ENCODE measurements at regions not wholly inside any gene's neighbourhood (a gene's known extent, or its start where the extent isn't known, plus 50 kb on each side); places are given as distances from the start of the nearest gene placed in this dataset.

DNA sequence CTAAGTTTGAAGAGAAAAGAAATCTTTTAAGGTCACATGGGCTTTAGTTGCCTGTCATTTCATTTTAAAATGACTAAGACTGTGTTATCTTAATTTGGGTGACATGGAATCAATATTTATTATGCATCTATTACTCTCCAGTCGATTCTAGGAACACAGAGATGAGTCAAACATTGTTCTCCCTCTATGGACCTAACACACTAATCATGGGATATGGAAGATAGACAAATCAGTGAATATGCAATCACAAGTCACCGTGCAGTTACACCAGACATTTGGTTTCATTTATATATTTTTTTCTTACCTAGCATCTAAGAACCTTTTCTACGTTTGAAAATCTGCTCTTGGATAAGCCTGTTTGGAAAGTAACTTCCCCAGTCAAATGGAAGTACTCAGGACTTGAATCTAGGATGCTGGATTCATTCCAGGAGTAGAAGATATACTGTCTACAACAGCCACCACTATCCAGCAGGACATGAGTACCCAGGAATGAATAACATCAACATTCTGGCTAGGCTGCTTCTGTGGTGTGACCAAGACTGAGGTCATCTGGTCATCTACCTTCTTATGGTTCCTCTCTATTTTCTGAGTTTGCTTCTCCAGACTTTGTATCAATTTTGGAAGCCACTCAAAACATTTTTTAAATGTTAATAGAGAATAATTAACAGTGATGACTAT is 902.9 kb upstream of the LRRN3 start:
- TF ChIP-seq, protein P1, sequence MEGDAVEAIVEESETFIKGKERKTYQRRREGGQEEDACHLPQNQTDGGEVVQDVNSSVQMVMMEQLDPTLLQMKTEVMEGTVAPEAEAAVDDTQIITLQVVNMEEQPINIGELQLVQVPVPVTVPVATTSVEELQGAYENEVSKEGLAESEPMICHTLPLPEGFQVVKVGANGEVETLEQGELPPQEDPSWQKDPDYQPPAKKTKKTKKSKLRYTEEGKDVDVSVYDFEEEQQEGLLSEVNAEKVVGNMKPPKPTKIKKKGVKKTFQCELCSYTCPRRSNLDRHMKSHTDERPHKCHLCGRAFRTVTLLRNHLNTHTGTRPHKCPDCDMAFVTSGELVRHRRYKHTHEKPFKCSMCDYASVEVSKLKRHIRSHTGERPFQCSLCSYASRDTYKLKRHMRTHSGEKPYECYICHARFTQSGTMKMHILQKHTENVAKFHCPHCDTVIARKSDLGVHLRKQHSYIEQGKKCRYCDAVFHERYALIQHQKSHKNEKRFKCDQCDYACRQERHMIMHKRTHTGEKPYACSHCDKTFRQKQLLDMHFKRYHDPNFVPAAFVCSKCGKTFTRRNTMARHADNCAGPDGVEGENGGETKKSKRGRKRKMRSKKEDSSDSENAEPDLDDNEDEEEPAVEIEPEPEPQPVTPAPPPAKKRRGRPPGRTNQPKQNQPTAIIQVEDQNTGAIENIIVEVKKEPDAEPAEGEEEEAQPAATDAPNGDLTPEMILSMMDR (IDR thresholded peaks at IDR 0.05; ENCODE audit: low read length): no peak
- no peak for TF ChIP-seq EZH2 (IDR thresholded peaks at IDR 0.05; ENCODE audit: borderline replicate concordance, low read length)
- H3F3A ChIP-seq (ENCODE audit: insufficient read depth, low read length): no peaks in the 10 kb centered on the region
- H4K20me1 ChIP-seq (ENCODE audit: insufficient read depth, low read length): no peaks in the 10 kb centered on the region
- H3K9ac ChIP-seq (ENCODE audit: low read length): no peak overlapping the region
- H3K4me2 ChIP-seq (ENCODE audit: low read length): no peak overlapping the region
- H3K36me3 ChIP-seq (ENCODE audit: insufficient read depth, low read length): no peaks in the 10 kb centered on the region
- H3K27ac ChIP-seq (ENCODE audit: low read depth, low read length, poor library complexity, severe bottlenecking): no peak overlapping the region
- no peak overlapping the region for H3K4me3 ChIP-seq (ENCODE audit: low read depth, low read length, poor library complexity, severe bottlenecking)
- no peaks in the 10 kb centered on the region for H3K79me2 ChIP-seq (ENCODE audit: insufficient read depth, low read length)
- H3K27me3 ChIP-seq (ENCODE audit: insufficient read depth, low read length): no peaks in the 10 kb centered on the region
- no peaks in the 10 kb centered on the region for H3K4me1 ChIP-seq (ENCODE audit: insufficient read depth, low read length, severe bottlenecking)
- H3K9me2 ChIP-seq (ENCODE audit: low read depth, low read length): no peaks in the 10 kb centered on the region
- H2AFZ ChIP-seq (ENCODE audit: low read length): no peak overlapping the region
- H3K9me3 ChIP-seq (ENCODE audit: low read length): no peaks in the 10 kb centered on the region

DNA sequence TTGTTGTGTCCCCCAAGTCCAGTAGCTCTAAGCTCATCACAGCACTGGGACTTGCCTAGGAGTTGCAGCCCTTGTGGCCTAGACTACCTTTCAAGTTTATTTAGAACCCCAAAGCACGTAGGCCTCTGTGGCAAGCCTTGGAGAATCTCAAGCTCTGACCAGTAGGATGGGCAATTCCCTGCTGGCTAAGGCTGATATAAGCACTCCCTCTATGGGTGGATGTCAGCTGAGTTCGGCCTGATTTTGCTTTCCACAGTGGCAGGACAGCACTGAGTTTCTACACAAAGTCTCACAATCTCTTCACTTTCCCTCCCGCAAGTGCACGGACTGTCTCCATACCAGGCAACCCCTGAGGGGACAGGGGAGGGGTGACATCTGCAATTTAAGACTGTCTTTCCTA is 886.4 kb upstream of the LRRN3 start:
- Histone ChIP-seq H3K9ac (ENCODE audit: low read length) (no peak overlapping the region), H3F3A (ENCODE audit: insufficient read depth, low read length) (no peaks in the 10 kb centered on the region), H3K9me2 (ENCODE audit: low read depth, low read length) (no peaks in the 10 kb centered on the region), H3K9me3 (ENCODE audit: low read length) (no peaks in the 10 kb centered on the region), H2AFZ (ENCODE audit: low read length) (no peak overlapping the region), H3K4me3 (ENCODE audit: low read depth, low read length, poor library complexity, severe bottlenecking) (no peak overlapping the region), H3K4me2 (ENCODE audit: low read length) (no peak overlapping the region), H3K4me1 (ENCODE audit: insufficient read depth, low read length, severe bottlenecking) (no peaks in the 10 kb centered on the region), H3K36me3 (ENCODE audit: insufficient read depth, low read length) (no peaks in the 10 kb centered on the region), H4K20me1 (ENCODE audit: insufficient read depth, low read length) (no peaks in the 10 kb centered on the region), H3K27ac (ENCODE audit: low read depth, low read length, poor library complexity, severe bottlenecking) (no peak overlapping the region), H3K79me2 (ENCODE audit: insufficient read depth, low read length) (no peaks in the 10 kb centered on the region), H3K27me3 (ENCODE audit: insufficient read depth, low read length) (no peaks in the 10 kb centered on the region)
- no peak for TF ChIP-seq EZH2 (IDR thresholded peaks at IDR 0.05; ENCODE audit: borderline replicate concordance, low read length)
- TF ChIP-seq, protein P1 (IDR thresholded peaks at IDR 0.05; ENCODE audit: low read length): peak; percentile 18; the same call in 1 of the 2 replicates

DNA sequence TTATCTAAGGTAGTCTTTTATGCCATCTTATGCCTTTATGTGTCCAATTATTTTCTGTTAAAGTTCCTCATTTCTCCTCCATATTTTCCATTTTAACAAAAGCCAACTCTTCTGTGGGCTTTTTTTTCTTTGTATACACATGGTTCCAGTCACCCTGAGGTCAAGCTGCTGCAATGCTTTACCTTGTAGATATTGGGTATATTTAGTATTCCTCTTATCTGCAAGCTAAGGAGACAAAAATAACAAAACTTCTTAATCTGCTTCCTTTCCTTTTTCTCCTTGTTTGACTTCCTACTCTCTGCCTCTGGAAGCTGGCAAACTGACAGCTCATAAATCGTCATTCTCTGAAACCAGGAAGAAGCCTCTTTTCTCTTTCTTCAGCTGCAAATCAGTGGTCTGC is 885.0 kb upstream of the LRRN3 start:
- H3K27ac ChIP-seq (ENCODE audit: low read depth, low read length, poor library complexity, severe bottlenecking): no peak overlapping the region

More for the DNA sequence above, 885.0 kb upstream of the LRRN3 start:
- Histone ChIP-seq H3K4me1 (ENCODE audit: insufficient read depth, low read length, severe bottlenecking) (no peaks in the 10 kb centered on the region), H2AFZ (ENCODE audit: low read length) (no peak overlapping the region), H3K79me2 (ENCODE audit: insufficient read depth, low read length) (no peaks in the 10 kb centered on the region), H3K36me3 (ENCODE audit: insufficient read depth, low read length) (no peaks in the 10 kb centered on the region), H3K9me3 (ENCODE audit: low read length) (no peaks in the 10 kb centered on the region), H4K20me1 (ENCODE audit: insufficient read depth, low read length) (no peaks in the 10 kb centered on the region), H3F3A (ENCODE audit: insufficient read depth, low read length) (no peaks in the 10 kb centered on the region), H3K4me2 (ENCODE audit: low read length) (no peak overlapping the region), H3K27me3 (ENCODE audit: insufficient read depth, low read length) (no peaks in the 10 kb centered on the region), H3K9me2 (ENCODE audit: low read depth, low read length) (no peaks in the 10 kb centered on the region), H3K4me3 (ENCODE audit: low read depth, low read length, poor library complexity, severe bottlenecking) (no peak overlapping the region), H3K9ac (ENCODE audit: low read length) (no peak overlapping the region)
- TF ChIP-seq EZH2 (IDR thresholded peaks at IDR 0.05; ENCODE audit: borderline replicate concordance, low read length): no peak
- TF ChIP-seq, protein P1 (IDR thresholded peaks at IDR 0.05; ENCODE audit: low read length): no peak
